Ovary (tissue), 7 donors: ENCODE measurements at regions not wholly inside any gene's neighbourhood (a gene's known extent, or its start where the extent isn't known, plus 50 kb on each side); places are given as distances from the start of the nearest gene placed in this dataset.

ENCODE experiments used
- DNase-seq, 5 donors: peaks; one replicate each; pipeline ENCODE4 v3.0.0-alpha.2; 2019 to 2020
- H3K27ac ChIP-seq, 2 donors: fragments of 200-600 bp; one replicate each; pipeline versions ENCODE4 v1.5.1 to v1.8.0; 2019 to 2022
- H3K27me3 ChIP-seq: fragments of 200-600 bp; one replicate; pipeline ENCODE4 v1.8.0; 2022
- H3K36me3 ChIP-seq: fragments of 200-600 bp; sonication (generic); one replicate; pipeline ENCODE4 v1.5.1; 2019
- H3K4me1 ChIP-seq: one replicate; pipeline ENCODE4 v1.8.1; 2013; ENCODE audit warnings: mild to moderate bottlenecking, moderate library complexity; ENCODE audit not compliant: insufficient read depth
- H3K4me3 ChIP-seq: fragments of 200-600 bp; sonication (generic); one replicate; pipeline ENCODE4 v1.5.1; 2017
- H3K9me3 ChIP-seq, 2 donors: fragments of 200-600 bp in 1 of 2; sonication (generic) in 1 of 2; one replicate each; pipeline versions ENCODE4 v1.5.1 to v1.8.1; 2013 to 2019; ENCODE audit warnings: mild to moderate bottlenecking in 1 of 2, moderate library complexity in 1 of 2
- EP300 ChIP-seq: sonication (generic); formaldehyde crosslinking; IDR thresholded peaks from one replicate; pipeline ENCODE4 v1.6.1; 2017; ENCODE audit warnings: antibody characterized with exemption
- POLR2A ChIP-seq: fragments of 450-650 bp; IDR thresholded peaks from one replicate; pipeline ENCODE4 v1.6.1; 2017; ENCODE audit warnings: antibody characterized with exemption, mild to moderate bottlenecking, moderate library complexity
- WGBS, 3 donors: extraction: QIAGEN DNeasy Blood & Tissue Kit in 1 of 3; methylation state at CpG; one replicate each; pipeline versions ENCODE4 v1.1.5 to v1.1.7; 2013 to 2017; 5-methylcytosine and 5-hydroxymethylcytosine counted together
- intact Hi-C, 4 donors: fragments of 100-400 bp; cut with DNase I; formaldehyde crosslinking; loops; one replicate each; pipeline versions ENCODE4 v1.11.0 to v1.15.1; 2022 to 2023
- TF ChIP-seq, protein P1 (sequence below), 3 donors: fragments of 450-650 bp in 2 of 3; fragments of 200-600 bp in 1 of 3; IDR thresholded peaks; one replicate each; pipeline versions ENCODE4 v1.5.1 to v1.8.0; 2016 to 2022; ENCODE audit warnings: antibody characterized with exemption in 3 of 3, mild to moderate bottlenecking in 1 of 3
- donor health status: DM: no; HTN: no; CAD: no; lungs with moderate emphysema.
- donor health status: DM: no; HTN: no; CAD: no.
- donor health status: Bipolar disorder and iron deficiency.
- donor health status: DM: no; HTN: no; CAD: no.
- donor health status: DM: yes; HTN: yes; CAD: no.

GRCh38 chr20:58097429-58097828 is 131.0 kb downstream of the ANKRD60 start:
- WGBS, 3 donors, result 94 to 97% (median 97%) methylated on average over 4 of the region's 4 CpGs
- DNase-seq, result no peak
- Histone ChIP-seq H3K4me1 (peaks cover 8% of the 10 kb centered on the region), H3K36me3 (no peaks in the 10 kb centered on the region), H3K9me3 (no peaks in the 10 kb centered on the region), H3K27me3 (no peaks in the 10 kb centered on the region), H3K27ac (no peak overlapping the region), H3K4me3 (no peak overlapping the region)
- intact Hi-C loops, result no loop called here
- TF ChIP-seq, protein P1, sequence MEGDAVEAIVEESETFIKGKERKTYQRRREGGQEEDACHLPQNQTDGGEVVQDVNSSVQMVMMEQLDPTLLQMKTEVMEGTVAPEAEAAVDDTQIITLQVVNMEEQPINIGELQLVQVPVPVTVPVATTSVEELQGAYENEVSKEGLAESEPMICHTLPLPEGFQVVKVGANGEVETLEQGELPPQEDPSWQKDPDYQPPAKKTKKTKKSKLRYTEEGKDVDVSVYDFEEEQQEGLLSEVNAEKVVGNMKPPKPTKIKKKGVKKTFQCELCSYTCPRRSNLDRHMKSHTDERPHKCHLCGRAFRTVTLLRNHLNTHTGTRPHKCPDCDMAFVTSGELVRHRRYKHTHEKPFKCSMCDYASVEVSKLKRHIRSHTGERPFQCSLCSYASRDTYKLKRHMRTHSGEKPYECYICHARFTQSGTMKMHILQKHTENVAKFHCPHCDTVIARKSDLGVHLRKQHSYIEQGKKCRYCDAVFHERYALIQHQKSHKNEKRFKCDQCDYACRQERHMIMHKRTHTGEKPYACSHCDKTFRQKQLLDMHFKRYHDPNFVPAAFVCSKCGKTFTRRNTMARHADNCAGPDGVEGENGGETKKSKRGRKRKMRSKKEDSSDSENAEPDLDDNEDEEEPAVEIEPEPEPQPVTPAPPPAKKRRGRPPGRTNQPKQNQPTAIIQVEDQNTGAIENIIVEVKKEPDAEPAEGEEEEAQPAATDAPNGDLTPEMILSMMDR (IDR thresholded peaks at IDR 0.05), result no peak
- TF ChIP-seq EP300 (no peak), POLR2A (no peak)

DNA sequence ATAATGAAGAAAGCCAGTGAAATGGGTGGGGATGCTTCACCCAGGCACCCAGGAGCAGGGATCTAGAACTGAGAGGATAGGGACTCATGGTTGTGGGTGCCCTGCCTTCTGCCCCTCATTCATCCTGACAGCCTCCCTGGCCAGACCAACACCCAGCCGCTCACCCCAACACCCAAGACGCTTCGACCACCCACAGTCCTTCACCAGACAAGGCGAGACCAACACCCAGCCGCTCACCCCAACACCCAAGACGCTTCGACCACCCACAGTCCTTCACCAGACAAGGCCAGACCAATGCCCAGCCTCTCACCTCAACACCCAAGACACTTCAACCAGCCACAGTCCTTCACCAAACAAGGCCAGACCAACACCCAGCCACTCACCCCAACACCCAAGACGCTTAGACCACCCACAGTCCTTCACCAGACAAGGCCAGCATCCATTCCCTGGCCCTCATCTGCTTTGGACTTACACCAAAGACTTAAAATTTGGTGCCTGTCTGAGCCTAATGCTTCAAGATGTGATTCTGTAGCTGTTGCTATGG is 131.5 kb downstream of the ANKRD60 start:
- no peak overlapping the region for H3K27ac ChIP-seq
- WGBS, 3 donors, result 78 to 90% (median 88%) methylated on average over 8 of the region's 8 CpGs
- peaks cover 8% of the 10 kb centered on the region for H3K4me1 ChIP-seq
- no peaks in the 10 kb centered on the region for H3K27me3 ChIP-seq
- H3K4me3 ChIP-seq, result no peak overlapping the region
- no peak for DNase-seq
- H3K9me3 ChIP-seq, result no peaks in the 10 kb centered on the region
- intact Hi-C loops, result no loop called here
- TF ChIP-seq, protein P1 (IDR thresholded peaks at IDR 0.05), result no peak
- no peaks in the 10 kb centered on the region for H3K36me3 ChIP-seq

DNA sequence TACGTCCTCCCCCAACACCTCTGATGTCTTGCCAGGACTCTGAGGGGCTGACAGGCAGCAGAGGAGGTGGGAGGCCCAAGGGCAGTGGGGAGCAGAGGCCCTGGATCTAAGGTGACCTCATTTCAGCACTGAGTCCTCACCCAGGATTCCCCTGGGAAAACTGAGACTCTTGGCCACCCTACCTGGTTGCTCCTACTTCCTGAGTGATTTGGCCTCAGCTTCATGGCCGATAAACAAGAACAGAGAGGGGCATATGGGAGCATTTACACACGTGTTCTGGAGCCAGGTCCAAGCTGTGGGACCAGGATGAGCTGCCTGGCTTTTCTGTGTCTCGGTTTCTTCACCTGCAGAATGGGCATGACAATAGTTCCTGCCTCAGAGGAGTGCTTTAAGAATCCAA is 133.8 kb downstream of the ANKRD60 start:
- H3K4me3 ChIP-seq, result no peak overlapping the region
- intact Hi-C loops, result no loop called here
- H3K4me1 ChIP-seq, result peaks cover 8% of the 10 kb centered on the region
- no peaks in the 10 kb centered on the region for H3K27me3 ChIP-seq
- no peak overlapping the region for H3K27ac ChIP-seq
- TF ChIP-seq EP300 (no peak), POLR2A (no peak)
- TF ChIP-seq, protein P1 (IDR thresholded peaks at IDR 0.05), result no peak
- WGBS, 3 donors, result 80 to 89% (median 83%) methylated on average over 4 of the region's 4 CpGs
- H3K36me3 ChIP-seq, result no peaks in the 10 kb centered on the region
- DNase-seq, result no peak
- no peaks in the 10 kb centered on the region for H3K9me3 ChIP-seq

GRCh38 chr20:58094160-58094559 is 134.3 kb downstream of the ANKRD60 start:
- no peak for DNase-seq
- H3K27ac ChIP-seq, result no peak overlapping the region
- 95 to 99% (median 98%) methylated on average over 9 of the region's 9 CpGs for WGBS, 3 donors
- H3K4me1 ChIP-seq, result peaks cover 8% of the 10 kb centered on the region
- no peaks in the 10 kb centered on the region for H3K36me3 ChIP-seq
- TF ChIP-seq, protein P1 (IDR thresholded peaks at IDR 0.05), result no peak
- TF ChIP-seq EP300 (no peak), POLR2A (no peak)
- intact Hi-C loops, result no loop called here
- H3K4me3 ChIP-seq, result no peak overlapping the region
- H3K27me3 ChIP-seq, result no peaks in the 10 kb centered on the region
- no peaks in the 10 kb centered on the region for H3K9me3 ChIP-seq
